ENCODE measurements at regions not wholly inside any gene's neighbourhood (a gene's known extent, or its start where the extent isn't known, plus 50 kb on each side); places are given as distances from the start of the nearest gene placed in this dataset.

DNA sequence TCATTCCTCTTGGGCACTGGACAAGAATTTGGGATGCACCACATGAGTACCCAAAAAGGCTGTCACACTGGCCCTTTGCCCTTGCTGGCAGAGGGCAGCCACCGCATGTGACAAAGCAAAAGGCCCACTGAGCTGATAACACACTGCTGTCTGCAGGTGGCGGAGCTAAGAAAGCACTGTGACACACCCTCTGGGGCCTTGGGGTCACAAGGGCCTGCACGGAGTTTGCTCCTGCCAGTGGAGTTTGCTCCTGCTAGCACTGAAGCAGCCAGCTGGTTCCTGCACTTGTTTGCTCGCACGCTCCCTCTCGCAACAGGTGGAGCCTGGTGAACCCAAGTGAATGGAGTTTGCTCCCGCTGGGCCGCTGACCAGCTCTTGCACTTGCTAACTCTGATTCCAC, 132.6 kb downstream of the LCA5 start:
- no peak overlapping the region for H3K27ac ChIP-seq (replicated peaks)
- DNase-seq (ENCODE audit: low read depth in 1 of 2, low spot score in 1 of 2), result no peak
- no peak overlapping the region for H3K4me3 ChIP-seq (replicated peaks; ENCODE audit: insufficient read depth, low read length)
- no peaks in the 10 kb centered on the region for H3K27me3 ChIP-seq (ENCODE audit: insufficient read depth, poor library complexity, severe bottlenecking)
- no peak for TF ChIP-seq SPI1 (IDR thresholded peaks at IDR 0.05; ENCODE audit: borderline replicate concordance, low read depth)

DNA sequence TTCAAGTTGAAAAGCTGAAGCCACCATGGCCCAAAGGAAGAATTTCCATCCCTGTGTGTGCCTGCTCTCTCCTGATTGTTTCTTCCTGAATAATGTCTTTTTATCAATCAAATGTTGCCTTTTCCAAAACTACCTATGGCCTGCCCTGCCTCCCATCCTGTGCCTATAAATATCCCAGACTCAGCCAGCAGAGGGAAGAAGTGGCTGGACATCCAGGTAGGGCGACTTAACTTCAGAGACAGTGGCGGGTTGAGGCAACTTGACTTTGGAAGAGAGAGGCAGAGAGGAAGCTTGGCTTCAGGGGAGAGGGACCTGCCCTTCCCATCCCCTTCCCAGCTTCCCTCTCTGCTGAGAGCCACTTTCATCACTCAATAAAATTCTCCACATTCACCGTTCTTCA, 133.0 kb downstream of the LCA5 start:
- no peaks in the 10 kb centered on the region for H3K27me3 ChIP-seq (ENCODE audit: insufficient read depth, poor library complexity, severe bottlenecking)
- H3K27ac ChIP-seq (replicated peaks), result no peak overlapping the region
- TF ChIP-seq, protein P1, sequence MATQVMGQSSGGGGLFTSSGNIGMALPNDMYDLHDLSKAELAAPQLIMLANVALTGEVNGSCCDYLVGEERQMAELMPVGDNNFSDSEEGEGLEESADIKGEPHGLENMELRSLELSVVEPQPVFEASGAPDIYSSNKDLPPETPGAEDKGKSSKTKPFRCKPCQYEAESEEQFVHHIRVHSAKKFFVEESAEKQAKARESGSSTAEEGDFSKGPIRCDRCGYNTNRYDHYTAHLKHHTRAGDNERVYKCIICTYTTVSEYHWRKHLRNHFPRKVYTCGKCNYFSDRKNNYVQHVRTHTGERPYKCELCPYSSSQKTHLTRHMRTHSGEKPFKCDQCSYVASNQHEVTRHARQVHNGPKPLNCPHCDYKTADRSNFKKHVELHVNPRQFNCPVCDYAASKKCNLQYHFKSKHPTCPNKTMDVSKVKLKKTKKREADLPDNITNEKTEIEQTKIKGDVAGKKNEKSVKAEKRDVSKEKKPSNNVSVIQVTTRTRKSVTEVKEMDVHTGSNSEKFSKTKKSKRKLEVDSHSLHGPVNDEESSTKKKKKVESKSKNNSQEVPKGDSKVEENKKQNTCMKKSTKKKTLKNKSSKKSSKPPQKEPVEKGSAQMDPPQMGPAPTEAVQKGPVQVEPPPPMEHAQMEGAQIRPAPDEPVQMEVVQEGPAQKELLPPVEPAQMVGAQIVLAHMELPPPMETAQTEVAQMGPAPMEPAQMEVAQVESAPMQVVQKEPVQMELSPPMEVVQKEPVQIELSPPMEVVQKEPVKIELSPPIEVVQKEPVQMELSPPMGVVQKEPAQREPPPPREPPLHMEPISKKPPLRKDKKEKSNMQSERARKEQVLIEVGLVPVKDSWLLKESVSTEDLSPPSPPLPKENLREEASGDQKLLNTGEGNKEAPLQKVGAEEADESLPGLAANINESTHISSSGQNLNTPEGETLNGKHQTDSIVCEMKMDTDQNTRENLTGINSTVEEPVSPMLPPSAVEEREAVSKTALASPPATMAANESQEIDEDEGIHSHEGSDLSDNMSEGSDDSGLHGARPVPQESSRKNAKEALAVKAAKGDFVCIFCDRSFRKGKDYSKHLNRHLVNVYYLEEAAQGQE (IDR thresholded peaks at IDR 0.05; ENCODE audit: insufficient replicate concordance, low read depth), result no peak
- no peak for TF ChIP-seq SPI1 (IDR thresholded peaks at IDR 0.05; ENCODE audit: borderline replicate concordance, low read depth)
- no peak for TF ChIP-seq GABPA (IDR thresholded peaks at IDR 0.05; ENCODE audit: low read depth)
- TF ChIP-seq POLR2AphosphoS5 (IDR thresholded peaks at IDR 0.05; ENCODE audit: low read depth), result no peak
- DNase-seq (ENCODE audit: low read depth in 1 of 2, low spot score in 1 of 2), result no peak
- H3K4me3 ChIP-seq (replicated peaks; ENCODE audit: insufficient read depth, low read length), result no peak overlapping the region

DNA sequence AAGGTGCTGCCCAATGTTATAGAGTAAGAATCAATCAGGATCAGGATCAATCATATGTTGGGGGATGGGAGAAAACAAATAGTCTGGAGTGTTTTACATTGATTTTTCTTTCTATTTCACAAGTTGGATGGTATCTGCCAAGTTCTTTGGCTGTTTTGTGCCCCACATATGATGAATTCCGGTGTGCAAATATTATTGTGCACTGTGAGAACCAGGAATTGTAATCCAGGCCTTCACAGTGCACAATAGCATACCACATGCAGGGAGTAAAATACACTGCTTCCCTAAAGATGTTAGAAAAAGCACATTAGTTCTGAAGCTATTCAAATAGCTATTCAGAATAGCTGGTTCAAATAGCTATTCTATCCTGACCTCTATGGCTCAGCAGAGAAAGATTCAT, 133.7 kb downstream of the LCA5 start:
- Histone ChIP-seq H3K4me3 (replicated peaks; ENCODE audit: insufficient read depth, low read length) (no peak overlapping the region), H3K27me3 (ENCODE audit: insufficient read depth, poor library complexity, severe bottlenecking) (no peaks in the 10 kb centered on the region), H3K27ac (replicated peaks) (no peak overlapping the region)
- no peak for DNase-seq (ENCODE audit: low read depth in 1 of 2, low spot score in 1 of 2)
- TF ChIP-seq SPI1 (IDR thresholded peaks at IDR 0.05; ENCODE audit: borderline replicate concordance, low read depth) (no peak), POLR2AphosphoS5 (IDR thresholded peaks at IDR 0.05; ENCODE audit: low read depth) (no peak), GABPA (IDR thresholded peaks at IDR 0.05; ENCODE audit: low read depth) (no peak)
- TF ChIP-seq, protein P1 (IDR thresholded peaks at IDR 0.05; ENCODE audit: insufficient replicate concordance, low read depth), result no peak
- TF ChIP-seq, protein P2, sequence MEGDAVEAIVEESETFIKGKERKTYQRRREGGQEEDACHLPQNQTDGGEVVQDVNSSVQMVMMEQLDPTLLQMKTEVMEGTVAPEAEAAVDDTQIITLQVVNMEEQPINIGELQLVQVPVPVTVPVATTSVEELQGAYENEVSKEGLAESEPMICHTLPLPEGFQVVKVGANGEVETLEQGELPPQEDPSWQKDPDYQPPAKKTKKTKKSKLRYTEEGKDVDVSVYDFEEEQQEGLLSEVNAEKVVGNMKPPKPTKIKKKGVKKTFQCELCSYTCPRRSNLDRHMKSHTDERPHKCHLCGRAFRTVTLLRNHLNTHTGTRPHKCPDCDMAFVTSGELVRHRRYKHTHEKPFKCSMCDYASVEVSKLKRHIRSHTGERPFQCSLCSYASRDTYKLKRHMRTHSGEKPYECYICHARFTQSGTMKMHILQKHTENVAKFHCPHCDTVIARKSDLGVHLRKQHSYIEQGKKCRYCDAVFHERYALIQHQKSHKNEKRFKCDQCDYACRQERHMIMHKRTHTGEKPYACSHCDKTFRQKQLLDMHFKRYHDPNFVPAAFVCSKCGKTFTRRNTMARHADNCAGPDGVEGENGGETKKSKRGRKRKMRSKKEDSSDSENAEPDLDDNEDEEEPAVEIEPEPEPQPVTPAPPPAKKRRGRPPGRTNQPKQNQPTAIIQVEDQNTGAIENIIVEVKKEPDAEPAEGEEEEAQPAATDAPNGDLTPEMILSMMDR (IDR thresholded peaks at IDR 0.05; ENCODE audit: insufficient read depth, low read length), result no peak

DNA sequence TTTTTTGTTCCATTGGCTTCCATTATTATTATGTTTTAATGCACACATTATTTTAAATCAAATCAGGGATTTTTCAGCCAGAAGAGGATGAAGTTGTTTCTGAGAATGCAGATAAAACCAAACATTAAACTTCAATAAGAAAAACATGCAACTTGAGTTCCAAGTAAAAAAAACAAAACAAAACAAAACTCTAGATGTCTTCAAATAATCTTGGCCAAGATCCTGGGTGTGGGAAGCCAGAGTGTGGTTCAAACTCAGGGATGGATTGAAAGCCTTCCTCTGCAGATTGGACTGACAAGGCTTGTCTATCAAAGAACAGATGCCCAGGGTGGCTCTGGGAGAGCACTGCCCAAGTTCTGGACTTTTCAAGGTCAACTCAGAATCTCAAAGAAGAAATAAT, 134.1 kb downstream of the LCA5 start:
- TF ChIP-seq, protein P1 (IDR thresholded peaks at IDR 0.05; ENCODE audit: insufficient replicate concordance, low read depth), result no peak
- no peak for TF ChIP-seq POLR2AphosphoS5 (IDR thresholded peaks at IDR 0.05; ENCODE audit: low read depth)
- TF ChIP-seq, protein P2 (IDR thresholded peaks at IDR 0.05; ENCODE audit: insufficient read depth, low read length), result no peak
- Histone ChIP-seq H3K4me3 (replicated peaks; ENCODE audit: insufficient read depth, low read length) (no peak overlapping the region), H3K27me3 (ENCODE audit: insufficient read depth, poor library complexity, severe bottlenecking) (no peaks in the 10 kb centered on the region), H3K27ac (replicated peaks) (no peak overlapping the region)
- no peak for DNase-seq (ENCODE audit: low read depth in 1 of 2, low spot score in 1 of 2)

Measured in HL-60 (cell line).